Naive B cell (primary cell): ENCODE measurements at regions not wholly inside any gene's neighbourhood (a gene's known extent, or its start where the extent isn't known, plus 50 kb on each side); places are given as distances from the start of the nearest gene placed in this dataset.

Experiments used
- ATAC-seq, 2 donors: fragments of 150-1000 bp; cut with Tn5 transposase; 2 replicates each; pipeline ENCODE4 v1.10.0; 2021; ENCODE audit warnings: low read depth in 2 of 2, mild to moderate bottlenecking in 2 of 2, moderate library complexity in 2 of 2
- DNase-seq: peaks from one replicate; pipeline ENCODE4 v3.0.0; 2022
- H3K27ac Mint-ChIP-seq, 6 donors: one replicate each; pipeline ENCODE4 v1.8.0; 2020 to 2022; ENCODE audit warnings: mild to moderate bottlenecking in 6 of 6, mixed read lengths in 6 of 6, moderate library complexity in 5 of 6, inconsistent platforms in 2 of 6
- H3K27me3 Mint-ChIP-seq, 3 donors: one replicate each; pipeline ENCODE4 v1.8.0; 2021 to 2022; ENCODE audit warnings: mixed read lengths in 3 of 3, mild to moderate bottlenecking in 1 of 3
- H3K36me3 Mint-ChIP-seq, 2 donors: one replicate each; pipeline ENCODE4 v1.8.0; 2020 to 2022; ENCODE audit warnings: mixed read lengths in 2 of 2, inconsistent platforms in 1 of 2, mild to moderate bottlenecking in 1 of 2
- H3K4me1 Mint-ChIP-seq, 3 donors: one replicate each; pipeline ENCODE4 v1.8.0; 2020 to 2022; ENCODE audit warnings: mixed read lengths in 3 of 3, inconsistent platforms in 1 of 3, mild to moderate bottlenecking in 1 of 3, moderate library complexity in 1 of 3
- H3K4me3 Mint-ChIP-seq, 8 donors: one replicate each; pipeline ENCODE4 v1.8.0; 2020 to 2022; ENCODE audit warnings: mild to moderate bottlenecking in 8 of 8, mixed read lengths in 8 of 8, moderate library complexity in 8 of 8, inconsistent platforms in 2 of 8
- H3K9me3 Mint-ChIP-seq, 7 donors: one replicate each; pipeline ENCODE4 v1.8.0; 2020 to 2022; ENCODE audit warnings: mixed read lengths in 7 of 7, mild to moderate bottlenecking in 5 of 7, inconsistent platforms in 2 of 7, moderate library complexity in 1 of 7

DNA sequence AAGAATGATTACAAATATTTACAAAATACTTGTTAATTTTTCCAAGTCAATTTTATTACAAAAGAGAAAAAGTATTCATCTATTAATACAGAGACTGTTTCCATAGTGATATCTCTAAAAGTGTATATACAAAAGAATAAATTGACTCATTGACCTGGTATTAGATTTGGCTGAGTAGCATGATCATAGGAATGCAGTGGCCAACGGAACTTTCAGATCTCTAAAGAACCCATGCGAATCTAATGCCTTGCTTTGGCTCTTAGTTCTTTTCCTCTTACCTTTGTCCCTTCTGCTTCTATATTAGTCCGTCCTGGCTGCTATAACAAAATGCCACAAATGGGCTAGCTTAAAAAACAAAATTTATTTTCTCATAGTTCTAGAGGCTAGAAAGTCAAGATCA is 717.8 kb downstream of the TMTC2 start:
- DNase-seq (no peak), ATAC-seq (no peak)
- no peak overlapping the region for H3K27ac Mint-ChIP-seq
- H3K4me3 Mint-ChIP-seq = no peak overlapping the region
- H3K9me3 Mint-ChIP-seq = peaks cover 0 to 6% (median 4%) of the 10 kb centered on the region in 7 donors
- H3K27me3 Mint-ChIP-seq = no peaks in the 10 kb centered on the region
- H3K36me3 Mint-ChIP-seq = no peaks in the 10 kb centered on the region
- H3K4me1 Mint-ChIP-seq = no peaks in the 10 kb centered on the region

DNA sequence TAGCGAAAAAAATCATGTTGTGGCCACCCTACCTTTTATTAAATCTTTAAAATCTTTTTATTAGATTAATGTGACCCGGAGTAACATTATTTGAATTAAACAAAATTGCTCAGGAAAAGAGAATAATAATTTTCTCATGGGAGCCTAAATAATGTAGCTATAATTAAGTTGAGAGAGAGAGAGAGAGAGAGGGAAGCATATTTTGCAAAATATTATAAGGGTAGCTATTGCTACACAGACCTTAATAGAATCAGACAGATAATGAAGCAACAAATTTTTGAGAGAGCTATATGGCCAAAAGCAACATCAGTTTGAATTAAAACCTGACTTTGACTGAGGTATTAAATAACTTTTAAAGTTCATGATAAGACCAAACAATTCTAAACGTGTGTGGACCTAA is 703.5 kb downstream of the TMTC2 start:
- Mint-ChIP-seq H3K9me3 (peaks cover 0 to 6% (median 3%) of the 10 kb centered on the region in 7 donors), H3K4me3 (no peak overlapping the region), H3K27me3 (no peaks in the 10 kb centered on the region), H3K4me1 (peaks cover 0 to 5% (median 0%) of the 10 kb centered on the region in 3 donors), H3K27ac (peak overlapping the region in 1 of 6 donors; percentile 30), H3K36me3 (no peaks in the 10 kb centered on the region)
- ATAC-seq (no peak), DNase-seq (no peak)

DNA sequence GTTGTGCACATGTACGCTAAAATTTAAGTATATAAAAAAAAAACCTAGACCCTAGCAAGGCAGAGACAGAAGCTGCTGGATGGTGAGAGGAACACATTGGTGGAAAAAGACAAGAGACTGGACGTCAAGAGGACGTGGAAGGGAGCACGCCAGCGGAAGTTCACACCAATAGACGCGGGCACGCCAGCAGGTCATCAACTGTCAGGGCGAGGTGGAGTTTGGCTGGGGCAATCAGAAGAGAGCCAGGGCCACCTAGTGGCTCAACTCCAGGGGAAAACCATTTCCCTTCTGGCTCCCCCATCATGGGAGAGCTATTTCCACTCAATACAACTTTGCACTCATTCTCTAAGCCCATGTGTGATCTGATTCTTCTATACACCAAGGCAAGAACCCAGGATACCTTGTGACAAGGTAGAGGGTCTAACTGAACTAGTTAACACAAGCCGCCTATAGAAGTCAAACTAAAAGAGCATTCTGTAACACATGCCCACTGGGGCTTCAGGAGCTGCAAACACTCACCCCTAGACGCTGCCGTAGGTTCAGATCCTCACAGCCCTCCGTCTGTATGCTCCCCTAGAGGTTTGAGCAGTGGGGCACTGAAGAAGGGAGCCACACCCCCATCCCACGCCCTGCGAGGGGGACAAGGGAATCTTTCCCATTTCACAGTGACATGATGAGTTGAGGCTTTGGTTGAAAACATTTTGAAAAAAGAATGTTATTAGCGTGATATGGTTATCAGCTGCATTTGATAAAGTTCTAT is 702.7 kb downstream of the TMTC2 start:
- peaks cover 0 to 6% (median 0%) of the 10 kb centered on the region in 7 donors for H3K9me3 Mint-ChIP-seq
- no peak overlapping the region for H3K27ac Mint-ChIP-seq
- DNase-seq (no peak), ATAC-seq (no peak)
- no peaks in the 10 kb centered on the region for H3K36me3 Mint-ChIP-seq
- no peak overlapping the region for H3K4me3 Mint-ChIP-seq
- H3K27me3 Mint-ChIP-seq = no peaks in the 10 kb centered on the region
- peaks cover 0 to 5% (median 0%) of the 10 kb centered on the region in 3 donors for H3K4me1 Mint-ChIP-seq

DNA sequence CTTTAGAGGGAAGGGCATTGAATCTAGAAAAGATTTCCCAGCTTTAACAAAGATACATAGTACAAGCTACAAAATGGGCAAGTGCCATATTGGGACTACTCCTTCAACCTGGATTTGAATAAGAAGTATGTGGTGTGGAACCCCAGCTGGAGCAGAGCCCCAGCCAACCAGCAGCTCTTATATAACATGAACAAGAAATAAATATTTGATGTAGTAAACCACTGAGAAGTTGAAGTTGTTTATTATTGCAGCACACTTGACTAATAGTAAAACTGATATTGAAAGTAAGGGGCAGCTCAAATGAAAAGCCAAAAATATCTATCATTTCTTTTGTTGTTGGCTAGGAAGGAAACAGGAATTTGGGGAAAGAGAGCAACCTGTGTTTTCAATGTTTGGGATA is 701.8 kb downstream of the TMTC2 start:
- no peak overlapping the region for H3K4me3 Mint-ChIP-seq
- no peaks in the 10 kb centered on the region for H3K27me3 Mint-ChIP-seq
- DNase-seq (no peak), ATAC-seq (no peak)
- no peaks in the 10 kb centered on the region for H3K36me3 Mint-ChIP-seq
- peaks cover 0 to 5% (median 0%) of the 10 kb centered on the region in 3 donors for H3K4me1 Mint-ChIP-seq
- H3K9me3 Mint-ChIP-seq = peaks cover 0 to 6% (median 0%) of the 10 kb centered on the region in 7 donors
- H3K27ac Mint-ChIP-seq = no peak overlapping the region

DNA sequence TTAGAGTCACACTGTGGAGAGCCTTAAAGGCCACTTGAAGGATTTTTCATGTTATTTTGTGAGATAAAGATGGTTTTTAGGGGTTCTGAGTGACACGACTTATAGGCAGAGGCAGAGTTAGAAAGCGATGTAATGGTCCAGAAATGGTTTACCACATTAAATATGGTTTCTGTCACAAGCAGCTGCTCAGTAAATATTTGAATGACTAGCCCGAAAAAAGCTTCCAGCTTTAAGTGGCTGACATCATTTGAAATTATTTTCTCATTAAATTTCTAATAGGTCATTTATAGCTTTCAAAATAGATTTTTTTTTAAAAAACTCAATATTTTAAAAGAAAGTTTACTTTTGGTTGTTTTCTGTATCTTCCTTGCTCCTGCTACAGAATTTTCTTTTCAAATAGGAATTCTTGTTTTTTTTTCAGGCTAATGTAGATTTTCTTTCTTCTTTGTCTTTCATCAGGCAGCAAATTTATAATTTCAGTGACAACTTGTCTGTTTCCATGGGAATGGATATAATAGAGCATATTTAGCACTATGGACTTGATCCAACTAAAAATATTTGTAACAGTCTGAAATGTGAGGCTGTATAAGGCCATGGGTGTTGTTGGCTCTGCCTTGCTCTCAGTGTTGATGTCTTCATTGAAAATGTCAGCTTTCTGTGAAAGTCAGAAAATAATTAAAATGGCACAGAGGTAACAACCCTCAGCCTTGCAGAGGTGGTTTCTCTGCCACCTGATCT is 700.0 kb downstream of the TMTC2 start:
- peaks cover 0 to 6% (median 2%) of the 10 kb centered on the region in 7 donors for H3K9me3 Mint-ChIP-seq
- no peaks in the 10 kb centered on the region for H3K36me3 Mint-ChIP-seq
- no peak overlapping the region for H3K27ac Mint-ChIP-seq
- ATAC-seq (no peak), DNase-seq (no peak)
- H3K27me3 Mint-ChIP-seq = no peaks in the 10 kb centered on the region
- no peak overlapping the region for H3K4me3 Mint-ChIP-seq
- H3K4me1 Mint-ChIP-seq = peaks cover 0 to 5% (median 0%) of the 10 kb centered on the region in 3 donors

DNA sequence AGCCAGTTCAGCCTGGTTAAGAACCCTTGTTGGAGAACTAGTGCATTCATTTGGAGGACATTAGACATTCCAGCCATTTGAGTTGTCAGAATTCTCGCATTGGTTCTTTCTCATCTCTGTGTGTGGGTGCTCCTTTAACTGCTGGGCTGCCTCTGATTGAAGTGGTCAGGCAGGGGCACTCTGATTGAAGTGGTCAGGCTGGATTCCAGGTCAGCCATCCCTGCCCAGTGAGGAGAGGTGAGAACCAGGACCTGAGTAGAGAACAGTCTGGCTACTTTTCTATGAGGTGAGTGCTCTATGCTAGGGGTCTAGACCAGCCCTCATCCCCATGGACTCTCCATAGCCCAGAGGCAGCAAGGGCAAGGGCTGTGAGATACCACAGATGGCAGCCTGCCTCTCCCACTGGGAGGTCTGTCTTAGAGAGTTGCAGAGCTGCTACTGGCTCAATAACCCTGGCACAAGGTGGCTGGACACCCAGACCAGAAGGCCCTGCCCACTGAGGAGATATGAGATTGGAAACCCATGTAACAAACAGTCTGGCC is 691.6 kb downstream of the TMTC2 start:
- no peak for DNase-seq
- no peaks in the 10 kb centered on the region for H3K36me3 Mint-ChIP-seq

DNA sequence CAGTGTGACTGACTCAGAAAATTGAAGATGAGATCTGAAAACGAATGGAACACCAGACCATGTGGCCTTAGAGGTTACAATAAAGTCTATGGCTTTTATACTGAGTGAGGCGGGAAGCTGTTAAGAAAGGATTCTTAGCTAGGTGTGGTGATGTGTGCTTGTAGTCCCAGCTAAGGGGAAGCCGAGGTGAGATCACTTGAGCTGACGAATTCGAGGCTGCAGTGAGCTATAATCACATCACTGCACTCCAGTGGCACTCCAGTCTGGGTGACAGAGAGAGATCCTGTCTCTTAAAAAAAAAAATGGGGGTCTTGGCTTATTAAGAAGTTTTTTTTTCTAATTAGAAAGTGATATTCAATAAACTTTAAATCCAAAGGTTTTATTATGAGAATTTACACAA is 678.6 kb downstream of the TMTC2 start:
- Mint-ChIP-seq H3K36me3 (no peaks in the 10 kb centered on the region), H3K9me3 (peaks cover 0 to 7% (median 0%) of the 10 kb centered on the region in 7 donors), H3K27ac (no peak overlapping the region), H3K4me1 (no peaks in the 10 kb centered on the region), H3K27me3 (no peaks in the 10 kb centered on the region), H3K4me3 (no peak overlapping the region)
- ATAC-seq (no peak), DNase-seq (no peak)

More for the DNA sequence above, 691.6 kb downstream of the TMTC2 start:
- H3K4me1 Mint-ChIP-seq = no peaks in the 10 kb centered on the region
- H3K27me3 Mint-ChIP-seq = no peaks in the 10 kb centered on the region
- peaks cover 0 to 12% (median 6%) of the 10 kb centered on the region in 7 donors for H3K9me3 Mint-ChIP-seq
- H3K4me3 Mint-ChIP-seq = no peak overlapping the region
- no peak for ATAC-seq
- H3K27ac Mint-ChIP-seq = no peak overlapping the region

DNA sequence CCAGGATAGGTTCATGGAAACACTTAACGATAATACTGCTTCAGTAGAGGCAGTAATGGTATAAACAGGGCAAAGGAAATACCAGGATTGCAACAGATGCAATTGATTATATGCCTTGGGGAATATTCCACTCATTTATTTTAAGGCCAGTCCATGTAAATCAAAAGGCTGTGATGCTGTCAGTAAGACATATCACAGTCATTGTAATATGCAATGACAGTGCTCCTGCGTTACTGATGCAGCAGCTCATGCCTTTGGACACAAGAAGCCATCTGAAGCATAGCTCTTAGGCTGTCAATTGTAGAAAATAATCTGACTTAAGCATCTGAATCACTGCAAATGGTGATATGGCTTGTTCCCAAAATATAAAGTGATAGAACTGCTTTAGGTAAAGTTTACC is 674.8 kb downstream of the TMTC2 start:
- H3K36me3 Mint-ChIP-seq = no peaks in the 10 kb centered on the region
- no peak overlapping the region for H3K27ac Mint-ChIP-seq
- DNase-seq (no peak), ATAC-seq (no peak)
- peaks cover 0 to 12% (median 0%) of the 10 kb centered on the region in 7 donors for H3K9me3 Mint-ChIP-seq
- no peaks in the 10 kb centered on the region for H3K27me3 Mint-ChIP-seq
- H3K4me1 Mint-ChIP-seq = no peaks in the 10 kb centered on the region
- H3K4me3 Mint-ChIP-seq = no peak overlapping the region

DNA sequence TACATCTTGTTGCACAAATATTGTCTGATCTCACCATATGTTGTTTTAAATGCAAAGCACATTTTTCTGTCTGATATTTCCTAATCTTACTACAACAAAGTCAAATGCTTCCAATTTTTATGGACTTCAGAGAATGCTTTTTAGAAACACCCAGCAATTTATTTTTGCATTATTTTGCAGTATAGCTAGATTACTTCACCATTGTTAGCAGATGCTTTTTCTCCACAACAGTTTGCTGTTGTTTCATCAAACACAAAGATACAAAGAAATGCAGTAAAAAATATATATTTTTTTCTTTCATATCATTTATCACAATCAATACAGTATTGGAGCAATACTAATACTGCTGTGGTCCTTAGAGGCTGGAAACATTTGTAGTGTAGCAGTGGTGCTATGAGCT is 674.4 kb downstream of the TMTC2 start:
- ATAC-seq (no peak), DNase-seq (no peak)
- Mint-ChIP-seq H3K9me3 (peaks cover 0 to 12% (median 0%) of the 10 kb centered on the region in 7 donors), H3K27me3 (no peaks in the 10 kb centered on the region), H3K36me3 (no peaks in the 10 kb centered on the region), H3K4me1 (no peaks in the 10 kb centered on the region), H3K27ac (no peak overlapping the region), H3K4me3 (no peak overlapping the region)

DNA sequence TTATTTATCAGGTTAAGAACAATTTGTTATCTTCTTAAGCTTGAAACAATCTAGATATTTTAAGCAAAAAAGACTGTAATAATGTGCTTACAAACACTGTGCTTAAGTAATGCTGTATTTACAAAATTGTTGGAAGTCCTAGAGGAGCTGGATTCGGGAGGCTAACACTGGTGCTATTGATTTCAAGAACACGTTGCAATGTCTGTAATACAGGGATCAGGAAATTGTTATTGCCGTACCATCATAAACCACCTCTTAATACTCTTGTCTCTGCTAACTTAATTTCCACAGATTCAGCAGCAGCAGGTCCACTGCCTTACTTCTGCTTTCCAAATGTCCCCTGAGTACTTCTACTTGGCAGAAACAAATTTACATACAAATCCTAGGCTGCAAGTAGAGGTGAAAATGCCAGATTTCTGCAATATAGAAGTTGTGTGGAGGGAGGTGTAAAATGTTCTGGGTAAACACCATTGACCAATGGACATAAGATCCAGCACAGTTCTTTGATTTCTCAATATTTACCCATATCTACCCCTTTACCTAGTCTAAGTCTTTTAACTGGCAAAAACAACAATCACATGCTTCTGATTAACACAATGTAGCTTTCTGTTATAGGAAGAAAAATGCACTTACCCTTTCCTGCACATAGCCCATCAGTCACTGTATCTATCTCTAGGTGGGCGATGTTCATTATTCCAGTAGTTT is 663.4 kb downstream of the TMTC2 start:
- peaks cover 0 to 4% (median 0%) of the 10 kb centered on the region in 7 donors for H3K9me3 Mint-ChIP-seq
- ATAC-seq (no peak), DNase-seq (no peak)
- no peak overlapping the region for H3K27ac Mint-ChIP-seq
- H3K36me3 Mint-ChIP-seq = no peaks in the 10 kb centered on the region
- no peaks in the 10 kb centered on the region for H3K27me3 Mint-ChIP-seq
- no peak overlapping the region for H3K4me3 Mint-ChIP-seq
- no peaks in the 10 kb centered on the region for H3K4me1 Mint-ChIP-seq

DNA sequence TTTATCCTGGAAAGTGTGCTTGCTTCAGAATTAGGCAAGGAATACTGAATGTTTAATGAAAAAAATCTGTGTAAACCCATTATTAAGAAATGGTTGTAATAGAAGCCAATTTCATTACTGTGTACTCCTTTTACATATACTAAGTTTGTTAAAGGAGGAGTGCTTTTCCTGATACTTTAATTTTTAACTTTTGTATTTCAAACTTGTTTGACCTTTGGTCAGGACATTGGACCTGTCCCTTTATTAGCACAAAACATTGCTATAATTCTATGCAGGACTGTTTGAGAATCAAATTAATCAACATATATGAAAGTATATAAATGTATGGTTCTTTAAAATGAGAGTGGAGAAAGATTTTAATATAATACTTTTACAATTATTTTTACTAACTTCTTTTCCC is 659.6 kb downstream of the TMTC2 start:
- no peaks in the 10 kb centered on the region for H3K36me3 Mint-ChIP-seq
- H3K27me3 Mint-ChIP-seq = no peaks in the 10 kb centered on the region
- peaks cover 0 to 8% (median 4%) of the 10 kb centered on the region in 7 donors for H3K9me3 Mint-ChIP-seq
- no peak overlapping the region for H3K27ac Mint-ChIP-seq
- H3K4me3 Mint-ChIP-seq = no peak overlapping the region
- no peak for DNase-seq
- no peak for ATAC-seq
- H3K4me1 Mint-ChIP-seq = no peaks in the 10 kb centered on the region

DNA sequence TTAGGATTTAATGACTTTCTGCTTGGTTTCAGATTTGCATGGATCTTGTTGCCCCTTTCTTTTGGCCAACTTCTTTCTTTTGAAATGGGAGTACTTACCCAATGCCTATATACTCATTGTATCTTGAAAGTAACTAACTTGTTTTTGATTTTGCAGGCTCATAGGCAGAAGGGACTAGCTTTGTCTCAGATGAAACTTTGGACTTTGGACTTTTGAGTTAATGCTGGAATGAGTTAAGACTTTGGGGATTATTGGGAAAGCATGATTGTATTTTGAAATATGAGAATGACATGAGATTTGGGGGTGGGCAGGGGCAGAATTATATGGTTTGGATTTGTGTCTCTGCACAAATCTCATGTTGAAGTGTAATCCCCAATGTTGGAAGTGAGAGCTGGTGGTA is 657.1 kb downstream of the TMTC2 start:
- Mint-ChIP-seq H3K36me3 (no peaks in the 10 kb centered on the region), H3K4me3 (no peak overlapping the region), H3K9me3 (peaks cover 0 to 8% (median 4%) of the 10 kb centered on the region in 7 donors), H3K27ac (no peak overlapping the region), H3K27me3 (no peaks in the 10 kb centered on the region), H3K4me1 (no peaks in the 10 kb centered on the region)
- ATAC-seq = no peak
- no peak for DNase-seq

DNA sequence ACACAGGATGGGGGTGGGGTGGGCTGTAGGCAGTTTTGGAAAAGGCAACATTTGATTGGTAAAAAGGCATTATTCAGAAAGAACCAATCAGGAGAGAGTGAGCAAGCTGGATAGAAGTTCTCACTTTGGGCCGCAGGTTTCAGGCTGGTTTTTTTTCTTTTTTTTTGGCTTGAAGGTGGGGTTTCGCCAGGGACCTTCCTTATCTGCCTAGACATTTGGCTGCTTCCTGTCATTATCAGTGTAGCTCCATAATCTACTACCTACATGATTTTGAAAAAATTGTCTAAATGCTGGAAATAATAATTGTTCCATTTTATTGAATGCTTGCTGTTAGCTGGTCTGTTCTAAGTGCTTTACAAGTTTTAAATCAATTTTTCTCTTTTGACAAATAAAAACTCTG is 649.0 kb downstream of the TMTC2 start:
- DNase-seq (no peak), ATAC-seq (no peak)
- peaks cover 0 to 4% (median under 1%) of the 10 kb centered on the region in 7 donors for H3K9me3 Mint-ChIP-seq
- H3K4me1 Mint-ChIP-seq = no peaks in the 10 kb centered on the region
- H3K36me3 Mint-ChIP-seq = no peaks in the 10 kb centered on the region
- H3K27ac Mint-ChIP-seq = no peak overlapping the region
- H3K27me3 Mint-ChIP-seq = no peaks in the 10 kb centered on the region
- H3K4me3 Mint-ChIP-seq = no peak overlapping the region
